Kidney epithelial cell (primary cell): ENCODE measurements at regions not wholly inside any gene's neighbourhood (a gene's known extent, or its start where the extent isn't known, plus 50 kb on each side); places are given as distances from the start of the nearest gene placed in this dataset.

Experiments
- DNase-seq: peaks from one replicate; pipeline ENCODE4 v3.0.0-alpha.2; 2010; ENCODE audit warnings: low read depth
- H3K27me3 ChIP-seq: 2 replicates; pipeline ENCODE4 v1.6.0; 2011; ENCODE audit warnings: low read length; ENCODE audit not compliant: control insufficient read depth, insufficient read depth
- H3K36me3 ChIP-seq: 2 replicates; pipeline ENCODE4 v1.5.1; 2011; ENCODE audit warnings: low read length; ENCODE audit not compliant: control insufficient read depth, insufficient read depth
- H3K4me3 ChIP-seq: 2 replicates; pipeline ENCODE4 v1.5.1; 2011; ENCODE audit warnings: low read depth, mild to moderate bottlenecking, control low read depth, low read length
- TF ChIP-seq, protein P1 (sequence below): IDR thresholded peaks from 2 replicates; pipeline ENCODE4 v1.5.1; 2011; ENCODE audit warnings: mild to moderate bottlenecking, moderate library complexity, low read length, control low read depth, inconsistent platforms; ENCODE audit not compliant: insufficient read depth, poor library complexity, severe bottlenecking

DNA sequence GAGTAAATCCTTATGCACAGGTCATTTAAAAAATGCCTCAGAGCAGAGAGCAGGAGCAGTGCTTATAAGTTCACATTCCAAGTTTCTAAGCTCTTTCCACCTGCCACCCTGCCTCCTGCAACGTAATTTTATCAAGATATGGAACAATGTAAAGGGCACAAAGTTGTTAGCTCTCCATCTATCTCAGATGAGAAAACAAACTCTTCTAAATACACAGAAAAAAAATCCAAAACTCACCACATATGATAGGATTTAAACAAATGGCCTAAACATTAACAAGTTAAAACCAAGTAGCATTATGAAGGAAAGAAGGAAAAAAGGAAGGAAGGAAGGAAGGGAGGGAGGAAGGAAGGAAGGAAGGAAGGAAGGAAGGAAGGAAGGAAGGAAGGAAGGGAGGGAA, 1132.8 kb downstream of the GRM8 start:
- DNase-seq = no peak
- TF ChIP-seq, protein P1, sequence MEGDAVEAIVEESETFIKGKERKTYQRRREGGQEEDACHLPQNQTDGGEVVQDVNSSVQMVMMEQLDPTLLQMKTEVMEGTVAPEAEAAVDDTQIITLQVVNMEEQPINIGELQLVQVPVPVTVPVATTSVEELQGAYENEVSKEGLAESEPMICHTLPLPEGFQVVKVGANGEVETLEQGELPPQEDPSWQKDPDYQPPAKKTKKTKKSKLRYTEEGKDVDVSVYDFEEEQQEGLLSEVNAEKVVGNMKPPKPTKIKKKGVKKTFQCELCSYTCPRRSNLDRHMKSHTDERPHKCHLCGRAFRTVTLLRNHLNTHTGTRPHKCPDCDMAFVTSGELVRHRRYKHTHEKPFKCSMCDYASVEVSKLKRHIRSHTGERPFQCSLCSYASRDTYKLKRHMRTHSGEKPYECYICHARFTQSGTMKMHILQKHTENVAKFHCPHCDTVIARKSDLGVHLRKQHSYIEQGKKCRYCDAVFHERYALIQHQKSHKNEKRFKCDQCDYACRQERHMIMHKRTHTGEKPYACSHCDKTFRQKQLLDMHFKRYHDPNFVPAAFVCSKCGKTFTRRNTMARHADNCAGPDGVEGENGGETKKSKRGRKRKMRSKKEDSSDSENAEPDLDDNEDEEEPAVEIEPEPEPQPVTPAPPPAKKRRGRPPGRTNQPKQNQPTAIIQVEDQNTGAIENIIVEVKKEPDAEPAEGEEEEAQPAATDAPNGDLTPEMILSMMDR = no peak
- H3K4me3 ChIP-seq = no peak overlapping the region
- H3K36me3 ChIP-seq = no peaks in the 10 kb centered on the region
- no peaks in the 10 kb centered on the region for H3K27me3 ChIP-seq

GRCh38 chr7:126103582-126103981, 1149.2 kb downstream of the GRM8 start:
- no peaks in the 10 kb centered on the region for H3K36me3 ChIP-seq
- DNase-seq = no peak
- no peaks in the 10 kb centered on the region for H3K27me3 ChIP-seq
- no peak overlapping the region for H3K4me3 ChIP-seq
- TF ChIP-seq, protein P1 = no peak

DNA sequence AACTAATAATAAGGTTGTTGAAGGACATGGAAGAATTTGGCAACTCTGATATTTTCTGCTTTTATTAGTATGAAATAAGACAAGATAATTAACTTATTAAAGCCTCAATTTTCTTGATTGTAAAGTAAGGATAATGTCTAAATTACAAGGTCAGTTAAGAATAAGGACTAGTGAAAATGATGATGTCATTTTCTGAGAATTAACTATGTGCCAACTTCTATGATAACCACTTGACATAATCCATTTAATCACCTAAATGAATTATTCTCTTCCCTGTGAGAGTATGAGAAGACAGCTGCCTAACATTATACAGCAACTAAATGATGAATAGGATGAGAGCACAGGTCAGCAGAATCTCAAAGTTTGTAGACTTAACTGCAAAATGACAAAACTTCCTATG, 1153.4 kb upstream of the POT1 start:
- TF ChIP-seq, protein P1 = no peak
- H3K4me3 ChIP-seq = no peak overlapping the region
- H3K36me3 ChIP-seq = no peaks in the 10 kb centered on the region
- no peak for DNase-seq
- no peaks in the 10 kb centered on the region for H3K27me3 ChIP-seq

- no peak overlapping the region for H3K4me3 ChIP-seq
- H3K36me3 ChIP-seq = no peaks in the 10 kb centered on the region
- TF ChIP-seq, protein P1 = no peak
- H3K27me3 ChIP-seq = no peaks in the 10 kb centered on the region
- no peak for DNase-seq
These were observed 1150.0 kb upstream of the POT1 start for GRCh38 chr7:126079581-126079980.

- no peaks in the 10 kb centered on the region for H3K36me3 ChIP-seq
- no peak for DNase-seq
- TF ChIP-seq, protein P1 = no peak
- H3K4me3 ChIP-seq = no peak overlapping the region
- no peaks in the 10 kb centered on the region for H3K27me3 ChIP-seq
These were observed 1149.5 kb upstream of the POT1 start for GRCh38 chr7:126079151-126079550.

DNA sequence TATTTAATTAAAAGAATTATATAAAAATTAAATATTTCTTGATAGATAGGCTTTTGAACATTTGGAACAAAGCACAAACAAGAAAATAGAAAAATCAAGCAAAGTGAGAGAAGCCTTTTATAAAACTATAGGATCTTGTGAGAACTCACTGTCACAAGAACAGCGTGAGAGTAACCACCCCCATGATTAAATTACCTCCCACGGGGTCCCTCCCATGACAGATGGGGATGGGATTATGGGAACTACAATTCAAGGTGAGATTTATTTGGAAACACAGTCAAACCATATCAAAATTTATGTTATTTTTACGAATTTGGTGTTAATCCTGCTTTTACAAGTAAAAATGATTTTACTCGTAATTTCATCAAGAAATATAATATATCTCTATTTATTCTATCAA, 1136.1 kb upstream of the POT1 start:
- H3K36me3 ChIP-seq = no peaks in the 10 kb centered on the region
- TF ChIP-seq, protein P1 = no peak
- no peak overlapping the region for H3K4me3 ChIP-seq
- no peak for DNase-seq
- H3K27me3 ChIP-seq = no peaks in the 10 kb centered on the region
